ENCODE measurements at regions not wholly inside any gene's neighbourhood (a gene's known extent, or its start where the extent isn't known, plus 50 kb on each side); places are given as distances from the start of the nearest gene placed in this dataset.
"Not testable (repeated sequence)": the region's sequence is repeated elsewhere in the genome, so short reads cannot be mapped to it uniquely, and the experiment has no call there.

DNA sequence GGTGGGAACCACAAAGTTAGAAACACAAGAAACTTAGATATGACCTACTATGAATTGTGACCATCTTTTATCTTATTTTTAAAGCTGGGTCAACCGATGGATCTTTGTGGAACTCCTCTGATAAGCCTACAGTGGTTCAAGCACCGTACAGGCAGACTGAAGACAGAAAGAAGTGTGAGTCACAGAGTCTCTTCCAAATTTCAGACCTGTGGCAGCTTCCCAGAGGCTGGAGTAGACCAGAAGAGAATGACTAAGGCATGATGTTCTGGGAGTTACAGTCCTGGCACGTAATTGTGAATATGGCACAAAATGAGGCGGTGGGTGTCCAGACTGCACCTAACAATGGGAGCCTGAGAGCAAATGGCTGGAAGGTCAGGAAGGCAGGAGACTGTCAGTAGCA, 70.0 kb downstream of the LMO4 start:
- H3K27me3 ChIP-seq (ENCODE audit: control insufficient read depth, insufficient read depth, low read length) = no peaks in the 10 kb centered on the region
- H3K9ac ChIP-seq (ENCODE audit: low read depth, low read length) = no peak overlapping the region
- no peaks in the 10 kb centered on the region for H3K9me3 ChIP-seq (replicated peaks; ENCODE audit: low read length)
- no peaks in the 10 kb centered on the region for H3K36me3 ChIP-seq (ENCODE audit: insufficient read depth, low read length)
- peaks cover 24% of the 10 kb centered on the region for H3K4me1 ChIP-seq (ENCODE audit: control insufficient read depth, insufficient read depth, low read length)
- H3K4me3 ChIP-seq (ENCODE audit: low read length) = no peak overlapping the region
- no peak overlapping the region for H3K4me2 ChIP-seq (ENCODE audit: low read length)

DNA sequence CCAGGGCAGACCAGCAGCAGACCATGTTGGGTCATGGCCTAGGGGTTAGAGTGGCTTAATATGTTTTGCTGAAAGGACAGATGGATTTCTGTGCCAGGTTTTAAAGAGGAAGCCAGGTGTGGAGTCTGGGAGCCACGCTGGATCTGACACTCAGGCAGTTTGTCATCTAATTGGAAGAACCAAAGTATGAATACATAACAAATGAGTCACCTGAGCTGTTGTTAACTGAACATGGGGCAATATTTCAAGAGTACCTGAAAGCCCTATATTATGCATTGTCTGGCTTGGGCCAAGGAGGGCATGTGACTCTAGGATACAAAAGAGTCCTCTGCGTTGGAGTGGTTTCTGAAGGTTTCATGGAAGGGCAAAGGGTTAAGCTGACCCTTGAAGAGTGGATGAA, 70.6 kb downstream of the LMO4 start:
- no peak overlapping the region for H3K4me2 ChIP-seq (ENCODE audit: low read length)
- H3K4me1 ChIP-seq (ENCODE audit: control insufficient read depth, insufficient read depth, low read length) = peaks cover 24% of the 10 kb centered on the region
- no peaks in the 10 kb centered on the region for H3K9me3 ChIP-seq (replicated peaks; ENCODE audit: low read length)
- H3K9ac ChIP-seq (ENCODE audit: low read depth, low read length) = no peak overlapping the region
- H3K4me3 ChIP-seq (ENCODE audit: low read length) = no peak overlapping the region
- H3K36me3 ChIP-seq (ENCODE audit: insufficient read depth, low read length) = no peaks in the 10 kb centered on the region
- H3K27me3 ChIP-seq (ENCODE audit: control insufficient read depth, insufficient read depth, low read length) = no peaks in the 10 kb centered on the region

DNA sequence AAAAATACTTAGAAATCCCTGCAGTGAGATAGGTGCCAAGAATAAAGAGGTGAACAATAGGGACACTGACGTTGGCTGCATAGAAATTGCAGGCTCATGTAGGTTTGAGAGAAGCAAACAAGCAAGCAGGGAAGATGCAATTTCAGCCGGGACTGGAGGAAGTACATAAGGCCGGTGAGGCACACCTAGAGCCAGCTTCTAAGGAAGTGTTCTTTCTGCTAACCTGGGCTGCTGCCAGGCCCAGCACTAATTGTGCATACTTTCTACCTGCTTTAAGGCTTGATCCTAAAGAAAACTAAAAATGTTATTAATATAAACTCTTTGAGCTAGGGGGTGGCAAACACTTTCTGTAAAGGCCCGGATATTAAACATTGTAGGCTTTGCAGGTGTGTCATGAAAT, 71.0 kb downstream of the LMO4 start:
- H3K9ac ChIP-seq (ENCODE audit: low read depth, low read length) = no peak overlapping the region
- no peaks in the 10 kb centered on the region for H3K36me3 ChIP-seq (ENCODE audit: insufficient read depth, low read length)
- peaks cover 24% of the 10 kb centered on the region for H3K4me1 ChIP-seq (ENCODE audit: control insufficient read depth, insufficient read depth, low read length)
- no peaks in the 10 kb centered on the region for H3K27me3 ChIP-seq (ENCODE audit: control insufficient read depth, insufficient read depth, low read length)
- H3K9me3 ChIP-seq (replicated peaks; ENCODE audit: low read length) = no peaks in the 10 kb centered on the region
- no peak overlapping the region for H3K4me2 ChIP-seq (ENCODE audit: low read length)
- no peak overlapping the region for H3K4me3 ChIP-seq (ENCODE audit: low read length)

DNA sequence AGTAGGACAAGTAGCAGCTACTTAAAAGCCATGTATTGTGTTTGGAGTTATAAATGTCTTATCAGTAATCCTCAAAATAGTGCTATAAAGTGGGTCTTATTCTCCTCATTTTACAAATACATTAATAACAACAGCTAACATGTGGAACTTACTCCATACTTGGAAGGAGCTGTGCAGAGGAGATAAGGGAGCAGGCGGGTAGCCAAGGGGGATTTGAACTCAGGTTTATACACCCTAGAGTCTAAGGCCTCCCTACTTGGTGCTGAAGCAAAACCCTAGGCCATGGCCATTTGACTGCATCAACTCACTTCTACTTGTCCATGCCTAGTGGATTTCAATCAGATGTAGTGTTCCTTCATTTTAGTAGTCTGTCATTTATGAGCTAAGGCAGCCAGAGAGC, 72.1 kb downstream of the LMO4 start:
- H3K4me2 ChIP-seq (ENCODE audit: low read length) = no peak overlapping the region
- no peaks in the 10 kb centered on the region for H3K36me3 ChIP-seq (ENCODE audit: insufficient read depth, low read length)
- H3K27me3 ChIP-seq (ENCODE audit: control insufficient read depth, insufficient read depth, low read length) = no peaks in the 10 kb centered on the region
- peaks cover 24% of the 10 kb centered on the region for H3K4me1 ChIP-seq (ENCODE audit: control insufficient read depth, insufficient read depth, low read length)
- no peak overlapping the region for H3K9ac ChIP-seq (ENCODE audit: low read depth, low read length)
- no peaks in the 10 kb centered on the region for H3K9me3 ChIP-seq (replicated peaks; ENCODE audit: low read length)
- H3K4me3 ChIP-seq (ENCODE audit: low read length) = no peak overlapping the region

DNA sequence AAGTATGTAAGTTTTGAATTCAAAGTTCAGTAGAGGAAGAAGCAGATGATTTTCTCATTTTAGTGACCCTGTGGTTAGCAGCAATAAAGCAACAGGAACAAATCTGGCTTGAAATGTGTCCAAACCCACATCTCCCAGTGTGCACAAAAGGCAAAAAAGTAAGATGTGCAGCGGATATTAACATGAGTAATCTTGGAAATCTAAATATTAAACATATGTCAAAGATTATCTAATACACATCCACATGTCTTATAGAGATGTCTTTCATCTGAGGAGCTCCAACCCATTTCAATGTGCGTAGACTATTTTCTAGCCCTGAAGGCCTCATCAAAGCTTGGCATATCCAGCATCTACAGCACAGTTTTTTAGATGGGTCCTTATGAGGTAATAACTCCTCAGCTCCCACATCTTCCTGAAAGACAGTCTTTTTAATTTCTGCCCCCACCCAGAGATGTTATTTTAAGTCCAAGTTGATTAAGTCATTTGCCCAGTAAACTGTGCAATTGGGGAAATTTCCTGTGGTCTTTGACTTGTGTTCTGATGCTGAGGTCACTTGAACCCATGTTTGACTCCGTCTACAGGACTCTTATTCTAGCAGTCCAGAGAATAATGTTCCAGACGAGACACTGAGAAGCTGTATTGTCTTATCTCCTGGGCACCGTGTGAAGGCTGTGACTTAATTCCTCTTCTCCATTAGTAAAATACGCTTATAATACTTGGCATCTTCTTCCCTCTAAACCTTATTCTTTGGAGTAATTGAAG, 73.7 kb downstream of the LMO4 start:
- no peak overlapping the region for H3K9ac ChIP-seq (ENCODE audit: low read depth, low read length)
- H3K4me3 ChIP-seq (ENCODE audit: low read length) = no peak overlapping the region
- H3K9me3 ChIP-seq (replicated peaks; ENCODE audit: low read length) = no peaks in the 10 kb centered on the region
- peak overlapping the region; percentile 21 for H3K4me2 ChIP-seq (ENCODE audit: low read length)
- no peaks in the 10 kb centered on the region for H3K27me3 ChIP-seq (ENCODE audit: control insufficient read depth, insufficient read depth, low read length)
- H3K36me3 ChIP-seq (ENCODE audit: insufficient read depth, low read length) = no peaks in the 10 kb centered on the region
- peaks cover 24% of the 10 kb centered on the region for H3K4me1 ChIP-seq (ENCODE audit: control insufficient read depth, insufficient read depth, low read length)

DNA sequence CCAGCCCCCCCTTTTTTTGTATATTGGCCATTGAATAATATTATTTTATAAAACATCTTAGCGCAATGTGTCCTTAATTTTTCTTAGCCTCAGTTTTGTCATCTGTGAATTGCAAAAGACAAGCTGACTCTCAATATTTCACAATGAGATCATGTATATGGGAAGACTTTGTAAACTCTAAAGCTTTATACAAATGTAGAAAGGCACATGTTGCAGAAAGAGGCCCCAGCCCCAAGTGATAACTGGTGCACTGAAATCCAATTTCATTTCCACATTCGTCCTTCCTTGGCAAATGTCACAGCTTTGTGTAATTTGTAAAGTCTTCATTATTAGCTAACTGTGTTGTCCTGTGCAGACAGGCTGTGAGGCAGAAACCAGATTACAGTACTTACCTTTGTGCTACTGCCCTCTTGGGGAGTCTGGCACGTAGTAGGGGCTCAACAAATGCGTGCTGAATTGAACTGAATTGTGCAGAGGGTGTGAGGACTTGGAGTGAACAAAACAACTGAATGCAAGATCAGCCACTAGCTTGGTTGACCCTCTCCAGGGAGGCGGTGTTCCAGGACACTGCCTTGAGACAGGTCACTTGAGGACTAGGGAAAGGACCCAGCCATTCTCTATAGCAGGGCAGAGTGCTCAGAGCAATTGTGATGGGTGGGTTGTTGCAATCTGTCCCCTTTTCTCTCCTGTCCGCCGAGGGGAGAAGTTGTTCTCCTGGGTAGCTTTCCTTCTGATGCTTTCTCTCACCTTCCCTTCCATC, 74.6 kb downstream of the LMO4 start:
- no peak overlapping the region for H3K4me2 ChIP-seq (ENCODE audit: low read length)
- H3K9ac ChIP-seq (ENCODE audit: low read depth, low read length) = no peak overlapping the region
- H3K36me3 ChIP-seq (ENCODE audit: insufficient read depth, low read length) = no peaks in the 10 kb centered on the region
- no peaks in the 10 kb centered on the region for H3K27me3 ChIP-seq (ENCODE audit: control insufficient read depth, insufficient read depth, low read length)
- no peak overlapping the region for H3K4me3 ChIP-seq (ENCODE audit: low read length)
- no peaks in the 10 kb centered on the region for H3K9me3 ChIP-seq (replicated peaks; ENCODE audit: low read length)
- H3K4me1 ChIP-seq (ENCODE audit: control insufficient read depth, insufficient read depth, low read length) = peaks cover 22% of the 10 kb centered on the region

DNA sequence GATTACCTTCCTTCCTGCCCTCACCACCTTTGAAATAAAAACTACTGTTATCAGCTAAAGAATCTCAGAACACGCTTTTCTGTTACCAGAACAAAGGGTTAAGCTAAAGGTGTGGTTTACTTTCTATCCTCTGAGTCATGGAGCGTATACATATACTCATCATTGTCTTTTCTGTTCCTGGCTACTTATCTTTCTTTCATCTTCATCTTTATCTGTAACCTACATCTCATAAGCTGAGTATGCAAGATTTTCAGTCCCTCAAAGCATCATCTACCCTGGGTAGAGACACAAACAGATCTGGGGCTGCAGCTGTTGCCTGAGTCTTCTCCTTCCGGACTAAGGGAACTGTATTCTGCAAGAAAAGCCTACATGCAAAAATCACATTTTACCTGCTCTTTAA, 75.6 kb downstream of the LMO4 start:
- Histone ChIP-seq H3K9me3 (replicated peaks; ENCODE audit: low read length) (no peaks in the 10 kb centered on the region), H3K4me2 (ENCODE audit: low read length) (no peak overlapping the region), H3K9ac (ENCODE audit: low read depth, low read length) (no peak overlapping the region), H3K27me3 (ENCODE audit: control insufficient read depth, insufficient read depth, low read length) (no peaks in the 10 kb centered on the region), H3K4me1 (ENCODE audit: control insufficient read depth, insufficient read depth, low read length) (peaks cover 12% of the 10 kb centered on the region), H3K36me3 (ENCODE audit: insufficient read depth, low read length) (no peaks in the 10 kb centered on the region), H3K4me3 (ENCODE audit: low read length) (no peak overlapping the region)

DNA sequence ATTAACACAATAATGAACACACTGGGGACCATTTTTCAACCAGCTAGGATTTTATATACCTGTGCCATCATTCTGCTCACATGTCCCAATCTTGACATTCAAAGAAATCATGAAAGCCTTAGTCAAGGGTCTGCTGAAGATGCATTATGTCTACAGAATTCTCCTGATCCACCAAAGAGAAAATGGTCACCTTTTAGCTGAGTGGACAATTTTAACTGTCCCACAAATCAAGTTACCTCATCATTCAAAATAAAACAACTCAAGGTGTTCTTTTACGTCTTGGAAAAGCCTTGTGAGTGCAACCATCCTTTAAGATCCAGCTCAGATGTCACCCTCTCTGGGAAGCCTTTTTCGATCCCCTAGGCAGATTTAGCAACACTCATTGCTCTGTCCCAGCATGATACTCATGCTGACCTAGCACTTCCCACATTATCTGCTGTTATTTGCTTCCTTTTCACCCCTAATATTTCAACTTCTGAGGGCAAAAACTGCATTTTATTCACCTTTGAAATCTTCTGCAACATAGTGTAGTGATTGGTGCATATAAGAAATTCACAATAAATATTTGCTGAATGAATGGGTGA, 80.1 kb downstream of the LMO4 start:
- no peak overlapping the region for H3K9ac ChIP-seq (ENCODE audit: low read depth, low read length)
- no peaks in the 10 kb centered on the region for H3K36me3 ChIP-seq (ENCODE audit: insufficient read depth, low read length)
- H3K4me2 ChIP-seq (ENCODE audit: low read length) = no peak overlapping the region
- H3K27me3 ChIP-seq (ENCODE audit: control insufficient read depth, insufficient read depth, low read length) = no peaks in the 10 kb centered on the region
- H3K4me3 ChIP-seq (ENCODE audit: low read length) = no peak overlapping the region
- H3K4me1 ChIP-seq (ENCODE audit: control insufficient read depth, insufficient read depth, low read length) = no peaks in the 10 kb centered on the region
- H3K9me3 ChIP-seq (replicated peaks; ENCODE audit: low read length) = no peaks in the 10 kb centered on the region

DNA sequence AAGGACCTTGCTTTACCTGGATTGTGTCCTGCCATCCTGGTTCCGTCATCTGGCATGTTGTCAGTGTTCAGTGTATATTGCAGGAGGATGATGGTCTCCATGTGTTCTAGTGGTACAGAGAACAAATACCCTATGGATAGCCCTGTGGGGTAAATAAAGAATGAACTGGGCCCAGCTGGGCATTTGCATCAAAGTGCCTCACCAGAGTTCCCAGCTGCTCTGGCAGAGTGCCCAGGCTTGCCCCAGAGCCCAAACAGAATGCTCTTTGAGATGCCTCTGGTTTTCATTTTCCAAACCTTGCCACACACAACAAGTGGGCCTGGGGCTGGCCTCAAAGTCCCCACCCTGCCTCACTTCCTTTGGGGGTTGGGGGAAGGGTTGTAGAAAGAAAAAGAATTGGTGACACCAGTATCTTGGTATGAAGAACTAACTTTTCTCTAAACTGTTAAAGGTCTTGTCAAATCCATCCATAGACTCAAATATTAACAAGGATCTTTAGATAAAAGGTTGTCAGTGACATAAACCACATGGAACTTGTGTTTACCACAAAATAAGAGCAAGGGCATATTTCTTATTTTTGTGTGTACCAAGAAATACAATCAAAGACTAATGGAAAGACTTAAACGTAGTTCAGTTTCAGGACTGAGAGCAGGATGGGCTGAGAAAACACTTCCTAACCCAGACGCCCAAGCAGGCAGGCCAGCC, 82.2 kb downstream of the LMO4 start:
- no peaks in the 10 kb centered on the region for H3K4me1 ChIP-seq (ENCODE audit: control insufficient read depth, insufficient read depth, low read length)
- H3K36me3 ChIP-seq (ENCODE audit: insufficient read depth, low read length) = no peaks in the 10 kb centered on the region
- no peaks in the 10 kb centered on the region for H3K9me3 ChIP-seq (replicated peaks; ENCODE audit: low read length)
- no peak overlapping the region for H3K4me3 ChIP-seq (ENCODE audit: low read length)
- H3K27me3 ChIP-seq (ENCODE audit: control insufficient read depth, insufficient read depth, low read length) = no peaks in the 10 kb centered on the region
- H3K9ac ChIP-seq (ENCODE audit: low read depth, low read length) = no peak overlapping the region
- no peak overlapping the region for H3K4me2 ChIP-seq (ENCODE audit: low read length)

DNA sequence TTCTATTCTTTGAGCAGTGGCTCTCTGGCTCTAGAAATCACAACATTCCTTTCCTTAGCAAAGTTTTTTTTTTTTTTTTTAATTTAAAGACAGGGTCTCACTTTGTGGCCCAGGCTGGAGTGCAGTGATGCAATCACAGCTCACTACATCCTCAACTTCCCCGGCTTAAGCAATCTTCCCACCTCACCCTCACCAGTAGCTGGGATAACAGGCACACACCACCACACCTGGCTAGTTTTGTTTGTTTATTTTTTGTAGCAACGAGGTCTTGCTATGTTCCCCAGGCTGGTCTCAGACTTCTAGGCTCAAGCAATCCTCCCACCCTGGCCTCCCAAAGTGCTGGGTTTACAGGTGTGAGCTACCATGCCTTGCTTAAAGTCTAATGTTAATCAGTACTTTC, 85.2 kb downstream of the LMO4 start:
- not testable (repeated sequence) for H3K4me2 ChIP-seq (ENCODE audit: low read length)

DNA sequence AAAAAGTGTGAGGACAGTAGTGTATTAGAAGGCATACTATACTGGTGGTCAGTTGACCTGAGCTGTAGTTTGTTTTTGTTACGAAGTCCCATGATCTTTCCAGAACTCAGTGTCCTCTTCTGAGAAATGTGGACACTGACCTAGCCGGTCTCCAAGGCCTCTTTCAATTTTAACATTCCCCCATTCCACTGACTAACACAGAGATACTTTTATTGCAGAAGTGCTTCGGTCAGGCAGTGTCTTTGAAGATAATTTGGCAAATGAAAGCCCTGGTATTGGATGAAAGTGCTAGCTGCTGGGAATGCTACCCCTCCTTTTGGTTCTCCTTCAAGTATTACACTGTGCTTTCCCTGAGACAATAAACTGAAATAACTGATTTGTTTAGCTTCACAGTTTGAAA, 89.4 kb downstream of the LMO4 start:
- Histone ChIP-seq H3K4me2 (ENCODE audit: low read length) (no peak overlapping the region), H3K27me3 (ENCODE audit: control insufficient read depth, insufficient read depth, low read length) (no peaks in the 10 kb centered on the region), H3K36me3 (ENCODE audit: insufficient read depth, low read length) (no peaks in the 10 kb centered on the region), H3K4me3 (ENCODE audit: low read length) (no peak overlapping the region), H3K4me1 (ENCODE audit: control insufficient read depth, insufficient read depth, low read length) (no peaks in the 10 kb centered on the region), H3K9me3 (replicated peaks; ENCODE audit: low read length) (no peaks in the 10 kb centered on the region), H3K9ac (ENCODE audit: low read depth, low read length) (no peak overlapping the region)

More for the DNA sequence above, 85.2 kb downstream of the LMO4 start:
- not testable (repeated sequence) for H3K4me3 ChIP-seq (ENCODE audit: low read length); H3K4me1 ChIP-seq (ENCODE audit: control insufficient read depth, insufficient read depth, low read length); H3K9me3 ChIP-seq (replicated peaks; ENCODE audit: low read length); H3K36me3 ChIP-seq (ENCODE audit: insufficient read depth, low read length); H3K27me3 ChIP-seq (ENCODE audit: control insufficient read depth, insufficient read depth, low read length); H3K9ac ChIP-seq (ENCODE audit: low read depth, low read length)
